GM23338 (cell line): ENCODE measurements at regions not wholly inside any gene's neighbourhood (a gene's known extent, or its start where the extent isn't known, plus 50 kb on each side); places are given as distances from the start of the nearest gene placed in this dataset.

Experiments used
- CTCF ChIP-seq, 2 experiments: fragments of 200-600 bp in 1 of 2; sonication (generic) in 1 of 2; conservative IDR thresholded peaks; 2 replicates each; pipeline versions ENCODE4 v1.5.1 to v1.6.1; 2016 to 2017; ENCODE audit warnings: antibody characterized with exemption in 2 of 2, low read depth in 2 of 2, mild to moderate bottlenecking in 2 of 2, moderate library complexity in 1 of 2
- POLR2AphosphoS5 ChIP-seq: IDR thresholded peaks from 2 replicates; pipeline ENCODE4 v1.6.1; 2016; ENCODE audit warnings: antibody characterized with exemption, low read depth

GRCh38 chr9:82565188-82565969 lies 497.6 kb downstream of the RASEF start:
- TF ChIP-seq CTCF (conservative IDR thresholded peaks at IDR 0.05; ENCODE audit: low read depth in 2 of 2): no peak
- TF ChIP-seq POLR2AphosphoS5: no peak
